HG02642 (cell line): ENCODE measurements at regions not wholly inside any gene's neighbourhood (a gene's known extent, or its start where the extent isn't known, plus 50 kb on each side); places are given as distances from the start of the nearest gene placed in this dataset.

Experiments
- ATAC-seq: cut with Tn5 transposase; IDR thresholded peaks from one replicate; pipeline ENCODE4 v1.9.1; 2021; ENCODE audit warnings: mild to moderate bottlenecking; ENCODE audit not compliant: unreplicated experiment, poor library complexity

DNA sequence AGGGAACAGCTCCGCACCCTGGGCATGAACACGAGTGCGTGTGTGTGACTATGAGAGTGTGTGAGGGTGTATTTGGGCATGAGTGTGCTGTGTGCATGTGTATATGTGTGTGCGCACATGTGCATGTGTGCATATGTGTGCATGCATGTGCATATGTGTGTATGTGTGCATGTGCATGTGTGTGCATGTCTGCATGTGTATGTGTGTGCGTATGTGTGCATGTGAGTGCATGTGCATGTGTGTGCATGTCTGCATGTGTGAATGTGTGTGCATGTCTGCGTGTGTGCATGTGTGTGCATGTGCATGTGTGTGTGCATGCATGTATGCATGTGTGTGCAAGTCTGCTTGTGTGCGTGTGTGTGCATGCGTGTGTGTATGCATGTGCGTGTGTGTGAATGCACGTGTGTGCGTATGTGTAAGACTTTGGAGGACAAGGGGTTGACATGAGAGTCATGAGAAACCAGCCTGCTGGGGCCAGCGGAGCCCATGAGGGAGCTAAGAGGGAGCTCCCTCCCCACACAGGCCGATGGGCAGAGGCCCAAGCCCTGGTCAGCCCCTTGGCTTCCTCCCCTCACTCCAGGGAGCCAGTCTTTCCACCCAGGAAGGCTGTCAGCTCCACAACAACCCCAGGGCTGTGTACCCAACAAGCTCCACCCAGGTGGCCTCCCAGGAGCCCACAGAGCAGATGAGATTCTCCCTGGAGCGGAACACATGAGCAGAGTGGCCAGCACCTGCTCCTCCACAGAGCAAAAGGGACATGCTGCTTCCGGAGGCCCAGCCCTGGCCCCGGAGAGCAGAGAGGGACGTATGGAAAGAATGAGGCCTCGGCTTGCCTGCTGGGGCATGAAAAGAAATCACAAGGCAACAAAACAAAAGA lies 142.5 kb upstream of the PPP2R2D start:
- no peak for ATAC-seq

DNA sequence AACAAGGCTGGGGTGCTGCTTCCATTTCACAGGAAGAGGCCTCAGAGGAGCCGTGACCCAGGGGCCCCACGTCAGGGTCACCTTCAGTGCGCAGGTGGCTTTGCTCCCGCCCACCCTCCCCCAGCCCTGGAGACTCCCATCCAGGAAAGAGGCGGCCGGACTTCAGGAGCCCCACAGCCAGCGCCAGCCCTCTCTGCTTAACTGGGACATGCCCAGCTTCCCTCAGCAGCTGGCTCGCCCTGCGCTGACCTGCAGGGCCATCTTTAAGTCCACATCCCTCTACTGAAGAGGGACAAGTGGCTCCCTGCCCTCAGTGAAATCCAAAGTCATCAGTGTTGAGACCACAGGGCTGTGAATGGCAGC lies 141.9 kb upstream of the PPP2R2D start:
- ATAC-seq: no peak

DNA sequence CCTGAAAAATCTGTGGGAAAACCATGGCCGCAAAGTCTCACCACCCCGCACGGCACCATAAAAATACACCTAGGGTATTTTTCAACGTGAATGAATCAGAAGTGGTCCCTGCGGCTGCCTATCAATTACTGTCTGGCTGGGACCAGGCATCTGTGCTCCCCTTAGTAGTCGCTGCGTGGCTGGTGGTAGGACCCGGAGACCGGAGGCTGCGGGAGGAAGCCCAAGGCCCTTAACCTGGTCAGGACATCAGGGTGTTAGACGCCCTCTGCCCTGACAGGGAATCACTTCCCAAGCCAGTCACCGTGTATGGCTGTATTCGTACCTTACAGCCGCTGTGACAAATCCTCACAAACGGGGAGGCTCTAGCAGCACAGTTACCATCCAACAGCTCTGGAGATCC lies 141.5 kb upstream of the PPP2R2D start:
- ATAC-seq: no peak

DNA sequence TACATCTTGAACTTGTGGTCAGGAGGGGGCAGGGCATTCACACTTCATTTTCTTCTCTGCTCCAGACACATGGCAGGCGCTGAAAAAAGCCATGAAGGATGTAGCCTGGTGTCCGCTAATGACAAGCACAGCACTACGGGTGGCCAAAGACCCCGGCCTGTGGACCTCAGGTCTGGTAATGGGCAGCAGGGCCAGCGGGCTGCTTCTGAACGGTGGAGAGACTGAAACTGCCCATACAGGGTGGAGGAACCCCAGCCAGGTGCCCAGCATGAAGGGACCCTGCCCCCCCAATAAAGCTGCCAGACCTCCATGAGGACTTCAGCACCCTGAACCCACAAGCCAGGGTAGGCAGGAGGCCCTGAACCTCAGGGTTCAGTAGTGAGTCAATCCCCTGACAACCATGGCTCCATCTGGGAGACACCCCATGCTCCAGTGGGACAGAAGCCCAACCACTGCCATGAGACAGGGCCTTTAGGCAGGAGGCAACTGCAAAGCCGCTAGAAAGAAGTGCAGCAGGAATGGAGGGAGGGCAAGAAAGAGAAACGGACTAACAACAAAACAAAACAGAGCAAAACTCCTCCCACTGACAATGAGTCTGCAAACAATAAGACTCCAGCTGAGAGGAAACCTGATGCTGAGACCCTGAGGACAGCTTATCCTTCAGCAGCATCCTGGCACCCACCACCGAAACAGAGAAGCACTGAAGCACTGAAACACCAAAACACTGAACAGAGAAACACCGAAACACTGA lies 140.2 kb upstream of the PPP2R2D start:
- no peak for ATAC-seq

DNA sequence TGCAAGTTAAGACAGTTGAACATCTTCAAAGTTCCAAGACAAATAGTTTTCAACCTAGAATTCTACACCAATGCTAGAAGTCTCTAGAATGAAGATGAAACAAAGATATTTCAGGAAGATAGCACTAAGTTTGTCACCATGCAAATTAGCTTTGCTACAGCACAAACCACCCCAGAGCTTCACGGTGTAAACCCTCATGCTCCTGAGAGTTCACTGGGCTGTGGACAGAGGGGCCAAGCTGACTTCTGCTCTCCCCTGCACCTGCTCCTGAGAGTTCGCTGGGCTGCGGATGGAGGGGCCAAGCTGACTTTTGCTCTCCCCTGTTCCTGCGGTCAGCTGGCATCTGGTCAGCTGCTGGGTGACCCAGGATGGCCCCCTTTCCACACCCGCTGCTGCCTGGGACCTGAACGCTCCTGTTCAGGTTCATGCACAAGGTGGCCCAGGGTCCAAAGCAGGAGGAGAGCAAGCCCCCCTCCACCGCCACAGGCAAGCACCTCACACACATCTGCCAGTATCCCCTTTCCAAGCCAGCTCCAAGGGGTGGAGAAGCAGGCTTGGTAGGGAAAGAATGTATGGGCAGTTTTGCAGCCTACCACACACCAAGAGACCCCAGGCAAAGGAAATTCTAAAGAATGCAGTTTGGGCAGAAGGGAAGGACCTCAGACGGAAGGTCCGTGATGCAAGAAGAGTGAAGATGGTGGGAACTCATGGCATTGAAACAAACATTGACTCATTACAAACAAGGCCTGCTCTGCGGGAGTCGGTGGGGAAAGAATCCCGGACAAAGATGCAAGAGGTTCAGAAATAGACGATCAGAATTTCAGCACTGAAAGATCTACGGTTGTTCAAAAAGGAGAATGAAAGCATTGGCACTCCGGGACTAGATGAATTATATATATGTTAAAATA lies 137.8 kb upstream of the PPP2R2D start:
- ATAC-seq: no peak

DNA sequence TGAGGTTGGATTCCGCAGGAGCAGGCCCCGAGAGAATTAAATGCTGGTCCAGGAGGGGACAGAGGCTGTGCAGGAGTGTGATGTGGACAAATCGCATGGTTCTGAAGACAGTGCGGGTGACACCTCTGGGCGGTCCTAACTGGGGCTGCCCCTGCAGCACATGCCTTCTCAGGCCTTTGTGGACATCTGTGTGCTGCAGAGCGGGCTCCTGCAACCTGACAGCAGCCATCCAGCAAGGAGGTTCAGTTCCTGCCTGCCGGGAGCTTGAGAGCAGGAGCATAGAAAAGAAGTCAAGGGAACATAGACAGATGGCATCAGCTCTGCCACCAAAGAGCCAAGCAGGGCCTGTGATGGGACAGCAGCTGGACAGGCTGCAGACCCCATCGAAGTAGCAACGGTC lies 135.9 kb upstream of the PPP2R2D start:
- ATAC-seq: no peak

DNA sequence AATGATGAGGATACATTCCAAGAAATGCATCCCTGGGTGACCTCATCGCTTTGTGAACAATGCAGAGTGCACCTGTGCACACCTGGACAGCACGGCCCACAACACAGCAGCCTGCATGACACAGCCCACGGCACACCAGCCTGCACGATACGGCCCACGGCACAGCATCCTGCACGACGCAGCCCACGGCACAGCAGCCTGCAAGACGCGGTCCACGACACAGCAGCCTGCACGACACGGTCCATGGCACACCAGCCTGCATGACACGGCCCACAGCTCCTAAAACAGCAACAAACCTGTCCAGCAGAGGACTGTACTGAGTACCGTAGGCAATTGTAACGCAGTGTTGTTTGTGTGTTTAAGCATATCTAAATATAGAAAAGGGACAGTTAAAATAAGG lies 134.7 kb upstream of the PPP2R2D start:
- no peak for ATAC-seq

DNA sequence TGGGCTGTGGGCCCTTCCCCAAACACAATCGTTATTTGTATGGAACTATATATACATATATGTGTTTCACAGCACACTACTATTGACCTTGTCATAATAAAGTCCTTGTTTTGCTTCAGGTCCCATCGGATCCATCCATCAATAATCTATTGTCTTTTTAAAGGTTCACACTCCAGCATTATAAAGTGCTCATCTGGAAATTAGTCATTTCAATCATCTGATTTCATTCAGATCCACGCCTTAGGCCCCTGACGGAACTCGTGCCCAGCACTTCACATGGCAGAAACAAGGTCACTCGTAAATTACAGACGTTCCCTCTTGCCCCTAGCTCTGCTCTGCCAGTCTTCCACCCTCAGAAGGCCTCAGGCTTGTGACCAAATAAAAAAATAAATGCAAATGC lies 133.1 kb upstream of the PPP2R2D start:
- ATAC-seq: no peak

DNA sequence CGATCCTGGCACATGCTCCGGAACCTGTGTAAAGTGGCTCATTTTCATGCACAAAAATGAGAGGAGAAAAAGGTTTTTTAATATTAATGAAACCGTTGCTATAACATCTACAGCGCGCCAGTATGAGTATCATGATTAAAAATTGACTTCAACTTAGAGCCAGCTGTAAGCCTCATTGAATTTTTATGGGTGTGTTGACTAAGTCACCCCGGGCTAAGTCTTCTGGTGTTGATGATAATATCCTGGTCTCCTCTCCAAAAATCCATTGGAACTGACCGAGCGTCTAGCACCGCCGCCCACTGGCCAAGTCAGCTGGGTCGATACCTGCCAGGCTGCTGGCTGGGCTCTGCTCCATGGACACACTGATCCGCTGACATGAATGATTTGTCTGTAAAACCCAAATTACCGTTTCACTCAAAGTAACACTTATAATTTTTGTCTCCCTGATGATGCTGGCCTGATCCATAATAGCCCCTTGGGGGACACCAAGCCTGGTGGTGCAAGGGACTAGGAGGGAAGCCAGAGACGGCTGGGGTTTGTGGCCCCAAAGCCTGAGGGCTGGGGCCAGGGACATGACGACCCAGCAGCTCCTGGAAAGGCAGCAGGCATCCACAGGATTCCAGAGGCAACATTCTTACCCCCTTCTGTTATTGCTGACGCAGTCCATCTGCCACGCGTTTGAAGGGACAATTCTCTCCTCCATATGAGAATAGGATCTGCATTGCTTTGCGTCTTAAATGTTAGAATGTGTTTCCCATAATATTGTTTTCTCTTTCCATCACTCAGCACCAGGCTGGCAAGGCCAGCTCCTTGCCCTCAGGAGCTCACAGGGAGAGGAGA lies 131.0 kb upstream of the PPP2R2D start:
- no peak for ATAC-seq

DNA sequence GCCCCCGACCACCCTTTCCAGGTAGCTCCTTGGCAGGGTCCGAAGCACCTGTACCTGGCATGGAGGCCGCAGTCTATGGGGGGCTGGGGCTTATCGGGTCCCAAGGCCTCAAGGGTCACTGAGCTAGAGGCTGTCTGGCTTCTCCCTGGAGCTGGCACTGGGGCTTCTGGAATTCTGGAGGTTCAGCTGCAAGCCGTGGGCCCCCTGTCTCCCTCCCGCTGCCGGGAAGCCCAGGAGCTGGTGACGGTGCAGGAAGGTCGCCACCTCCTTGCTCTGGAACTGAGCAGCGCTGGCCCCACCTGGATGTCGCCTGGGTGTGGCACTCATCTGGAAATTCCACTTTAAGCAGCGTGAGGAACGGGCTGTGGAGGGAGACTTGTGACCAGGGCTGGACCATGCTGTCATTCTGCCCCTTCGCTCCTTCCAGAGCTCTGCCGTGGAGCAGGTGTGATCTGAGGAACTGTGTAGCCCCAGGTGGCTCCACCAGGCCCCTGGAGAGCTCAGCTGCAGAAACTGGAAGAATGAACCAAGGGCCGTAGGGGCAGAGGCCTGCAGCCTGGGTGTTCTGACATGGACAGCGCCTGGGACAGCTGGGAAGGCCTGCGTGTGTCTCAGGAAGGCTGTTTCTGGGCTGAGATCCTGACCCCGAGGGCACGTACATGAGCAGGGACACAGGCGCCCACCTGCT lies 129.7 kb upstream of the PPP2R2D start:
- ATAC-seq: no peak

DNA sequence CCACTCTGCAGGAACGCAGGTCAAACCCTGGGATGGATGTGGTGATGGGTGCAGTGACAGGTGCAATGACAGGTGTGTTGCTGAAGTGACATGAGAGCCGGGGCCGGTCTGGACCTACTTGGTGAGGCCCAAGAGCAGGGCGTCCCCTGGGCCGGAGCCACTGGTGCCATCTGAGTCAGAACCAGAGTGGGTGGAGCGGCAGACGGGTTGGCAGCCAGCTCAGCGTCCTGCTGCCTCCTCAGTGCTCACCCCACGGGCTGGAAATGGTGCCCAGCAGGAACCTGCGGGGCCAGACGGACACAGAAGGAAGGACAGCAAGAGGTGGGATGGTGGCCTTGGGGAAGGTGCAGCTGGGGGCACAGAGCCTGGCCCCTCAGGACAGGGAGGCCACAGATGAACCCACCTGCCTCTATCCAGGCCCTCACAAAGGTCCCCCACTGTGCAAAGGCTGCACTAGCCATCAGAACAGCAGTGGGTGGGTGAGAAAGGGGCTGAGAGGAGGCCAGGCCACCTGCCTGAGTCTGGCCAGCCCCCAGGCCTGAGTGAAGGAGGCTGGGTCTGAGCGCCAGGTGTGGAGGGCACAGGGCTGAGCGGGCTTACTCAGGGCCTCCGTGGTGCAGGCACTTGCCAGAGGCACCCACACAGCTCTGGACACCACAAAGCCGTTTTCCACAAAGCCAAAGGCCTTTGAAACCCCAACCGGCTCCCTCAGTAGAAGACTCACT lies 129.0 kb upstream of the PPP2R2D start:
- ATAC-seq: no peak

DNA sequence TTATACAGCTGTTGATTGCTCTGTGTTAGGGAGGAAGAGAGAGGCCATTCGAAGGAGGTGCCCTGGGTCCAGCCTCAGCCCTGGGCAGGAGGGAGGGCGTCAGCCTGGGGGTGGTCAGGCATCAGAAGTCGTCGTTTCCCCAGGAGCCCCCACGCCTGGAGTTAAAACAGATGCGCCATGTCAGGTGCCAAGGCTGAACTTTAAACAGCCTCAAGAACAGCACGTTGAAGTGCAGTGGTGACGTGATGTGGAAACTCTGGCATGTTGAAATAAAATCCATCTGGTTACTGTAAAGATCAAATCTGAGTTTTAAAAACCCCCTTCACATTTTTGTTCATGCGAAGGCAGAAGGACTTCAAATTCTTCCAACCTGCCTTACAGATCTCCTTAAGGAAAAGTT lies 128.4 kb upstream of the PPP2R2D start:
- no peak for ATAC-seq

DNA sequence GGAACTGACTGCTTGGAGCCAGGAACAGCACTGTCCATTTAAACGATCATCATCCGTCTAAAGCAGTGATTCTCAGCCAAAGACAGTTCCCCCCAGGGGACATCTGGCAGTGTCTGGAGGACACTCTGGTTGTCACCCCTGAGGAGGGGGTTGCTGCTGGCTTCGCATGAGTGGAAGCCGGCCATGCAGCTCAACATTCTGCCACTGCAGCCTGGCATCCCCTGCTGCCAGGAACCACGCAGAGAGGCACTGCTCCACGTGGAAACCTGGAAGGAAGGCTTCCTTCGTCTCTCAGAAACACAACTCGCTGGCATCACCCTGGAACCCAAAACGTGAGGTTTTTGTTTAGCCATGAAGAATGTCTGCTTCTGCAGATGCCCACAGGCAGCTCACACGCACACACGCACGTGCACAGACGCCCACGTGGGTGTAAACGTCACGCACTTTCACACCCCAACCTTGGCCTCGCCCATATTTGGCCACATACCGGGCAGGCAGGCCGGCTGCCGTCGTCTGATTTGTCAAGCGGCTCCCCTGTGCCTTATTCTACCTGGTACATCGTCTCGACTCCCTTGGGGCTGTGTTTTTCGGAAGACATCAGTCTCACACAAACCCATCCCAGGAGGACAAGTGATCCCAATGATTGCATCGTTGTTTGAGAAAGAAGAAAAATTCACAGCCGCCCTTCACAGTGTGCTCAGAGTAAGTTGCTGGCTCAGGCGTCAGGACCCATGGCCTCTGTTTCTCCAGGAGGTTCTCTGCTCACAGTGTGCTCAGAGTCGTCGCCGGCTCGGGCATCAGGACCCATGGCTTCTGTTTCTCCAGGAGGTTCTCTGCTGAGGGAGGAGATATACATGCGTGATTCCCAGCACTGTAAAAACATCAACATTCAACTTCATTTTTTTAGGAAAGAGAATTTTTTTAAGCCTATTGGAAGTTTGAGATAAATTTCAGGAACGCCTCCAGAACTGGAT lies 127.2 kb upstream of the PPP2R2D start:
- no peak for ATAC-seq

DNA sequence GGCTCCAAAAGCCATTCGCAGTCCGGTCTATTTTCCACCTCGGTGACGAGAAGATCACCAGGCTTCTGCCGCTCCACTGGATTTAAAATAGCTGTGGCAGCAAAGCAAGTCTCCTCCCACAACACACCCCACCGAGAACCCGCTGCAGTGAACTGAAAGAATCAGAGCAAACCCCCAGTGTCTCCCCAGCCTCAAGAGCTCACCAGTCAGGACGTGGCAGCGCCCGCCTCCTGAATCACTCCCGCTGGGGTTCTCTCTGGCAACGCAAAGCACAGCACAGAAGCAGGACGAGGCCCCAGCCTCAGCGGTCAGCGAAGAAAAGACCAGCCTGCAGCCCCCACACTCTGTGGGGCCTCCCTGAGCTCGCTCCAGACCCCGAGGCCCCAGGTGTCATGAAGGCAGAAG lies 126.1 kb upstream of the PPP2R2D start:
- no peak for ATAC-seq

DNA sequence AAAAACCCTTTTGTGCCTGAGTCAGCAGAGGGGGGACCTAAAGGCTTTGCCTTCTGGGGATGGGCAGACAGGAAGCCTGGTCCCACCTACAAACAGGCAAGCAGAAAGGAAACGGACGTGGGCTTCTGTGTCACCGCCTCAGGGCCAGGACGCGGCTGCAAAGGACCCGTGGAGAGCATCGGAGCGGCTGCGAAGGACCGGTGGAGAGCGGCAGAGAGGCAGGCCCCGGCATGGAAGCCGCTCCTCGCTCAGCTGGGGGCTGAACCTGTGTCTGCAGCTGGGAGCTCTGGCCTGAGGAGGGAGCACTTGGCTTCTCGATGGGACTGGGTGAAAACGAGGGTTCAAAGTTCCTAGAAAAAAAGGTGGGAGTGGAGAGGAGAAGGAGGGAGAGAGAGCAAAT lies 125.4 kb upstream of the PPP2R2D start:
- ATAC-seq: no peak

DNA sequence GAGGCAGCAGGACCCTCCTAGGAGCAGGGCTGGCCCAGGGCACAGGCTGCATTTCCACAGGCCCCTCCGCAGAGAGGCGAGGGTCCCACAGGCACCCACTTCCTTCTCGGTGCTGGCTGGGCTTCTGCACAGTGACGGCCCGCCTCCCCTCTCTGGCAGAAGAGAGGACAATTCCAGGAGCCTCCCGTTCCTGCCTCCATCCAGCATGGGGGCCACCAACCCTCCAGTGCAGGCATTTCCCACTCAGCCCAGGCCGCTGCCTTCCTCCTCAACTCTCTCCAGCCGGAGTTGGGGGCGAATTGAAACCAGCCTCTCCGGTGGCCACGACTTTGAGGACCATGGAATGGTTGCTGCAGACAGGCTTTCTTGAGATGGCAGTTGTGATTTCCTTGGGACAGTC lies 125.0 kb upstream of the PPP2R2D start:
- ATAC-seq: no peak

DNA sequence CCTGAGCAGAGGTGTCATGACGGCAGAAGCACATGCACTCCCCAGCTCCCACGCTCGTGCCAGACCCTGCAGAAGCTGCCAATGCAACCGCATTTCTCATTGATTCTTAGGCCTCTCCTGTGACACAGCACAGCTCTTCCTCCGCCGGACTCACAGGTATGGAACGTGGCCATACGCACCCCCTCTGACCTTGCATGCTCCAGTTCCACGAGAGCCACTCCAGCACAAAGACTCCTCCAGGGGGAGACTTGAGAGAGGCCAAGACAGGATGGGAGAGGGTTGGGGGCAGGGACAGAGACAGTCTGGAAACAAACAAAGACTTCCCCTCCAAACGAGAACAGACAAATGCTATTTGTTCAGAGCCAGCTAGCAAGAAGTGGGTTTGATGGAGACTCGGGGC lies 124.3 kb upstream of the PPP2R2D start:
- no peak for ATAC-seq

DNA sequence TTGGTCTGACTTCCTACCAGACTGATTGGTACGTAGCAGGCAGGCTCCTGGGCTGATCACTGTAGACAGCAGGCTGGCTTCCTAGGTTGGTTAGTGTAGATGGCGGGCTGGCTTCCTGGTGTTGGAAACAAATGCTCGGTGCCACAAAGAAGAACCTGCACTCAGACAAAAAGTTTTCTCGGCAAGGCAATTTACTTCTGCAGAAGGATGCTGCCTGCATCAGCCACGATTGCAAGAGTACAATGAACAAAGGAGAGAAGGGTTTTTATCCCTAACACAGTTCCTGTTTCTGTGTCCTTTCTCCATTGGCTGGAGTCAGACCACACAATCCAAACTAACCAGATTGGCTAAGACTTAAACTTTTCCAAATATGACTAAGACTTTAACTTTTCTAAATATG lies 123.6 kb upstream of the PPP2R2D start:
- no peak for ATAC-seq
